ENCODE measurements at regions not wholly inside any gene's neighbourhood (a gene's known extent, or its start where the extent isn't known, plus 50 kb on each side); places are given as distances from the start of the nearest gene placed in this dataset.

DNA sequence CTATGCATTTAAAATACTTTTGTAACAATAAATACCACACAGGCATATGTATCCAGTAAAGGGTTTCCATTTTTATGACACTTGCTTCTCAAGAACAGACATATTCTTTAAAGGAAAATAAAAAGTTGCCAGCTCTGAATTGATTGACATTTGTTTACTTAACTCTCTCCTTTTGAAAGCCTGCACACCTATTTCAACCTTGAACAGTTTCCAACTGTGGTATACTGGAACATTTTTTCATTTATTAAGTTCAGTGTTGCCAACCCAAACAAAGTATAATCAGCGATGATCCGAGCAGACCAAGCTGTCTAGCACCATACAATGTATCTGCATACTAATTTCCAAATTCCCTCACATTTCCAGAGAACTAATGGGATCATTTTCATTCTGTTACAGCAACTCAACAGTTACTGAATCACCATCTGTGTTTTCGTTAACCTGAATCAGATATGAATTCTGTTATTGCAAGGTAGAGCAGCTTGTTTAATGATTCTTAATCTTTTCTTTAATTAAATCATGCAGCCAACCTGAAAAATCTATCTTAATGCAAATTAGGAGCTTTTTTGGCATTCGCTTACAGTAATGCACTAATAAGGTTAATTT lies 725.5 kb upstream of the ZEB2 start:
- no peak for DNase-seq

DNA sequence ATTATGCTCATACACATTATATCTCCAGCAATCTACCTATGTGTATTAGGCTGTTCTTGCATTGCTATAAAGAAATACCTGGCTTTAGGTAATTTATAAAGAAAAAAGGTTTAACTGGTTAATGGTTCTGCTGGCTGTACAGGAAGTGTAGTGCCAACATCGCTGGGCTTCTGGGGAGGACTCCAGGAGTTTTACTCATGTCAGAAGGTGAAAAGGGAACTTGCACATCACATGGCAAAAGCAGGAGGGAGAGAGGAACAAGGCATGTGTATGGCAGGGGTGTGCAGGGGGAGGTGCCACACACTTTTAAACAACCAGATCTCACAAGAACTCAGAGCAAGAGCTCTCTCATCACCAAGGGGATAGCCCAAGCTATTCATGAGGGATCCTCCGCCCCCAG lies 715.4 kb upstream of the ZEB2 start:
- DNase-seq: no peak

DNA sequence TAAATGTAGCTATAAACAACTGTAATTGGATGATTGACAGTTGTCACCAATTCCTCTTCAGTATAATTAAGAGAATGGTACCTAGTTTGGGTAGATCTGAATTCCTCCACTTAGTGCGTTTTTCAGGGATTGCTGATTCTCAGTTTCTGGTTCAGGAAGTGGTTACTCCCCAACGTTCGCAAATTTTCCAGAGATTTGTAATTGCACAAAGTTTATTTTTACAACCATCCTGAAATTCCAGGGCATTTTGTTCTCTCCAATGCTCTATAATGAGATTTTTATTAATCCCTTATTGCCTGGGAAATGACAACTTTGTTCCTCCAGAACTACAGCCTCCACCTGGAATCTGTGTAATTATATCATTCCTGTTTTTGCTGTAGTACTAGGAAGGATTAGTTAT lies 710.6 kb upstream of the ZEB2 start:
- DNase-seq: no peak

DNA sequence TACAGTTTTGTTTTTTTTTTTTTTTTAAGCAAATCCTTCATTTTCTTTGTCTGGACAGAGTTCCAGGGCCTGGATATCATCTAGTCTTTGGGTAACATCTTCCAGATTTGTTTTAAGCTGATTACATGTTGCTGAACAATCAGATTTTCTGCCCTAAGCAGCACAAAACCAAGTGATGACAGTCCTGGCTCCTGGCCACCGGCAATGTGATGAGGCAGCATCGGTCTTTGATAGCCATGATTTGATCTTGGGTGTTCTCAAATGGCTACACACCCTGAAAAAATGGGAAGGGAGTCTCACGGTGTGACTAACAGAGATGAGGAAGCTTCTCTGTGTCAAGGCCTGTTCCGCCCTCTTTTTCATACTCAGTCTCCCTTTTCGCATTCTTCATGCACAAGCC lies 708.6 kb upstream of the ZEB2 start:
- no peak for DNase-seq

DNA sequence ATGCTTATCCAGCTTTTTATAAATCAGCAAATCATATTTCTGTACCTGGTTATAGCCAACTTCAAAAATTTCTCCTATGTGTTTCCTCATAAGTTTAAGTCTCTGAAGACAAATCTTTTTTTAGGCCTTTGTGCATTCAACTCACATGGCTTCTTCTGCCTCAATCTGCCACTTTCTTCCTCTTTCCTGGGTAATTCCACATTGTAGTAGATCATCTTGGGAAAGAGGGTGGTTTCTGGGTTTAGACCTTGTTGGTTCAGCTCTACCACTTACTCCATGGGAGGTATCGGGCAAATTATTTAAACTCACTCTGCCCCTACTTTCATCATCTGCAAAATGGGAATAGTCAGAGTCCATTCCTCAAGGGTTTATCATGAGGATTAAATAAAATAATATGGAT lies 707.0 kb upstream of the ZEB2 start:
- no peak for DNase-seq

DNA sequence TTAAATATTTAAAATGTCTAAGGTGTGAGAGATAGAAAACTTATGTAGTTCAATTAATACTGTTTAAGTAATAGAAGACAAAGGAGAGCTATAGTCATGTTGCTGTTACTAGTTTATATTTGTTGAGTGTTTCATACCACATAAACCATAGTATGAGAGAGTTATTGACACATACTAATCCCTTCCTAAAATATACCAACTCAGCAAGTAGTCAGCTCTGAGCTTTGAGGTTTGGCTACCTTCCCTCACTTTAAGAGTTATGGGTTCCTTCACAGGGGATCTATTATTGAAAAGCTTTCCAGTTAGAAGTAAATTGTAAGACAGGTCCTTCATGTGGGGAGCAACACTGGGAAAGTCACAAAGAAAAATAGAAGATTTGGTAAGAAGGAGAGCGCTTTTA lies 701.6 kb upstream of the ZEB2 start:
- DNase-seq: no peak

DNA sequence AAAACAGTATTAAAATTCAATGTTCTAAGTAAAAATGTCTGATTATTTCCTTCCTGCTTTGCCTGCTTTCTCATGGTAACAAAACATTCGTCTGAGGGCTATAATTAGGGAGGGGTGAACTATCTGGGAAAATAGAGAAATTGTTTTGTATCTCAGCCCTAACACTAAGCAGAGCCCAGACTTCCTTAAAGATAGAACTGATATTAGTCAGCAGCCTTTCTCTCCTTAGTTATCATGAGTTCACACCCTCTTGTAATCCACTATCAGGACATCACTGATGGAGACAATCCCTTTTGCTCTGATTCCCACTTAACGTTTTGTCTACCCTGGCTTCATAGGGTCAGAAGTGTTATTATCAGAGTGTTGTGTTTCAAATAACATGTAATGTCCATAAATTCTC lies 701.1 kb upstream of the ZEB2 start:
- no peak for DNase-seq

DNA sequence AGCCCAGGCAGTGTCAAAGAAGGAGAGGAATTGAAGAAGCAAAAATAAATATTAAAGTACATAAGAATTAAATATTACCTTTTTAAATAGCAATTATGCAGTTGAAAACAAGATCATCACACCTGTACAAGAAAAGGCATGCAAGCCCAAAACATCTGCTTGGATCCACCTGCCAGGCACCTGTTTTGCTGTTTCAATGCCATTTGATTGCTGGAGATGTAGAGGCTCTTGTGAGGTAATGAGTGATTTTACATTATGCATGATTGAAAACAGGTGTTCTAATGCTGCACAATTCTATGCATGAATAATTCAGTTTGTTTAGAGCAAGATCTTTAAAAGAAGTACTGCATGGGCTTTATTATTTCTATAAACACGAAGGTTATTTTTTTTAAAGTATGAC lies 700.6 kb upstream of the ZEB2 start:
- DNase-seq: peak; percentile 52

DNA sequence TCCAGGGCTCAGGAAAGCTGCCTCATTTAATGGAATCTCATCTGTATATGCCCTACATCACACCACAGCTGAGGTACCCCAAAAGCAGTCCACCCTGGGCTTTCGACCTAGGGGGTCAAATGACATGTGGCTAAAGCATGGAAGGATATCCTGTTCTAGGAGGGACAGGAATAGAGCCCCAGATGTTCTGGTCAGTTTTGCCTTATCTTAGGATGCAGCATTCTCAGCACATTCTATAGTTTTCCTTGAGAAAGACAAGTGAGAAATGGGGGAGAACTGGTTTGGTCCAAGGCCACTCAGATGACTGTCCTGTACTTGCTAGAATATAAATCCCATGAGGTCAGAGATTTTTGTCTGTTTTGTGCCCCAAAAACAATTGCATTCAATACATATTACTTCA lies 688.0 kb upstream of the ZEB2 start:
- no peak for DNase-seq

DNA sequence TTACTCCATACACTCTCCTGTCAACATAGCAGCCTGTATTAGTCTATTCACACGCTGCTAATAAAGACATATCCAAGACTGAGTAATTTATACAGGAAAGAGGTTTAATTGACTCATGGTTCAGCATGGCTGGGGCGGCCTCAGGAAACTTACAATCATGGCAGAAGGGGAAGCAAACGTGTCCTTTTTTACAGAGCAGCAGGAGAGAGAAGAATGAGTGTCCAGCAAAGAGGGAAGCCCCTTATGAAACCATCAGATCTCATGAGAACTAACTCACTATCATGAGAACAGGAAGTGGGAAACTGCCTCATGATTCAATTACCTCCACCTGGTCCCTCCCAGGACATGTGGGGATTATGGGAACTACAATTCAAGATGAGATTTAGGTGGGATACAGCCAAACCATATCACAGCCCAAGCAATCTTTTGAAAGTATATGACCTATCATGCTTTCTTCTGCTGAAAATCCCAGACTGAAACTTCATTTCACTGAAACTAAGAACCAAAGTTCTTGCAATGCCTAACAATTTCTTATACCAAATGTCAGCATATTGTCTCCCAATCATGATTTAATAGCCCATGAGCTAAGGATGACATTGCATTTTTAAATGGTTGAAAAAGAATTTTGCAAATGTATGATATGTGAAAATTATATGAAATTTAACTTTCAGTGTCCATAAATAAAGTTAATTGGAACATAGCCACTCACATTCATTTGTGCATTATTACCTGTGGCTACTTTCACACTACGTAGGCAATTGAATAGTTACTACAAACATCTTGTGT lies 686.8 kb upstream of the ZEB2 start:
- DNase-seq: no peak

DNA sequence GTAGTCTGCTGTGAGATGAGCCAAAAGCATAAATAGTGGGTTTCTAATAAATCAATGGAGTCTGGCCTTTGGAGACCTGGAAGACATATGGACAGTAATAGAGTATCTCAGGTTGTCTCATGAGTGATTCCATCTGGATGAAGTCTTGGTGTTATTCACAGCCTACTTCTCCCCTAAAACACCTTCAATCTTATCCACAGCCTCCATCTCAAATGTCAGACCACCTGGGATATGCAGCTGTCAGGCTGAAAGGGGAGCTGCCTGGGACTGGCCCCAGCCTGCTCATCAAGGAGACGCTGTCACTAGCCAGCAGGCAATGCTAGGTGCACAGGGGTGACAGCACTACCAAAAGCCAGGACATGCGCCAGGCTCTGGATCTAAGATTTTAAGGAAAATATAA lies 684.0 kb upstream of the ZEB2 start:
- DNase-seq: no peak

DNA sequence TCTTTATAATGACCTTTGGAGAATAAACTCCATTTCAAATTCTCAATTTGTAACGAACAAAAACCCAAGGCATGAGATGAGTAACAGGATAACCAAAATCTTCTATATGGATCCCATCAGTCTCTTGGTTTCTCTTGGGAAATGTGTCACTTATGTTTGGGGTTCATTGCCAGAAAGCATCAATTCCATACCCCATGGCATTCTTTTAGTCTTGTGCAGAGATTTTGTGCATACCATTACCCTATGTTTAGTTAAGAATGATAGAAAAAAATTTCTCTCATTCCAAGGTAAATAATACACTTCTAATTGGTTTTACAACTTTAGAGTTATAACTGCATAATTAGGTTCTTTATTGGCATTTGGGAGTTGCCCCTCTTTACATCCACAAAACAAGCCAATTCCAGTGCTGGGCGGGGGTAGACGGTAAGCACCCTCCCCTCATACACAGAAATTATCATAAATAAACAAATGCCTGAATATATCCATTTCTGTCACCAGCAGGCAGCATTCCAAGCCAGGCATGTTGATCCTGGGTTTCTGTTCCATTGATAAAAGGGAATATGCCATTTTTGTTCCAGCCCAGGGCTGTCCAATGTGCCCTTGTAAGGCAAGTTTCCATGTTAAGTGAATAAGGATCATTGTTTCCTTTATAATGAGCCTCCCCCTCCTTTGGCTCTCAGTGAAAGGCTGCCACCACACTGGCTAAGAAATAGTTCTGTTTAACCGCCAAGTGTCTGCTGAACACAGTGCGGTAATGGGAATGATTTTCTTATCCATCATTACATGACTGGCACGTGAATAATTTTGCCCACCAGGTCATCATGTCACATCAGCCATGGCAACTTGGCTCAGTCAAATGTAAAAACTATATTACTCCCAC lies 680.1 kb upstream of the ZEB2 start:
- DNase-seq: no peak

DNA sequence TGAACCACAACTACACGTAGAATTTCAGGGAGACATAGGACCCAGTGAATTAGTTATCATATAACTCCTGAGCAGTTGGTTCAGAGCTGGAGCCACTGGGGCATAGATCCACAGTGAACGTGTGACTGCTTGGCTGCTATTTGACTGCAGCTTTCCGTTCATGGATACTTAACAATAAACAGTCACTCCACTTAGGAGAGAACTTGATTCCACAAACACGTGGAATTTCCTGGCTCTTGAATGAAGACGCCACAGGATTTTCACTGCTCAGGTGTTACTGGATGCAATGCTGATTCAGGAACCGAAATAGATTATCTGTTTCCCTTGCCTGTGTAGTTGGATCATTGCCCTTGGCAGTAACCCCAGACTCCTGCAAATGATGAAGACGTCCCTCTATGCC lies 679.1 kb upstream of the ZEB2 start:
- no peak for DNase-seq

DNA sequence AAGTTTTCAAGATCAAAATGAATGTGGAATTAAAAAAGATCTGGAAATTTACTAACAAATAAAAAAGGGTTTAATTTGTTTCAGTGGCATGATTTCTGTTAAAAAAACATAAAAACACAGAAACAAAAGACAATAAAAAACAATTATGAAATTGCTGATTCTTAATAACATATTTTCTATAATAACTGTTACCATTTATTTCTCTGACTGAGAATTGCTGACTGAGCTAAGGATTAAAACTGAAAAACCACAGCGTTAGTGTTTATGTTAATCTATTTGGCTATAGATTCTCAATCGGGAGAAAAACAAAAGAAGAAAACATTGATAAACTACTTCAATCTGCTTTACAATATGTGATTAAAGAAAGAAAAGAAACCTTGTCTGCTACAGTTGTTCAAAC lies 678.6 kb upstream of the ZEB2 start:
- DNase-seq: no peak

DNA sequence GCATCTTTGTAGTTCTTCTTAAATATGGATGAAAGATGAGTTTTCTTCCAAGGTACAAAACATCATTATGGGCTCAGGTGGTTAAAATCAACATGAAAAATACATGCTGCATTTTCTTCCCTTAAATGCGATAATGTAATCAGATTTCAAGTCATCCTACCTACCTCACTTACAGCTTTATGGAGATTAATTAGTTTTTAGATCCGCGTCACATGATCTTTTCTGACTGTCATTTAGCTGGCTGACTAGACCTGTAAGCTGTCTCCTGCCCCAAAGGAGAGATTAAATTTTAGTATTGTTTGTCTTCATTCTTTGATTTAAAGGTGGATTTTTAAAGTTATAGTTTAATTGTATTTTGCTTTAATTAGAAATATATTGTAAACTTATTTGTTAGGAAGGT lies 678.0 kb upstream of the ZEB2 start:
- DNase-seq: peak; percentile 16

DNA sequence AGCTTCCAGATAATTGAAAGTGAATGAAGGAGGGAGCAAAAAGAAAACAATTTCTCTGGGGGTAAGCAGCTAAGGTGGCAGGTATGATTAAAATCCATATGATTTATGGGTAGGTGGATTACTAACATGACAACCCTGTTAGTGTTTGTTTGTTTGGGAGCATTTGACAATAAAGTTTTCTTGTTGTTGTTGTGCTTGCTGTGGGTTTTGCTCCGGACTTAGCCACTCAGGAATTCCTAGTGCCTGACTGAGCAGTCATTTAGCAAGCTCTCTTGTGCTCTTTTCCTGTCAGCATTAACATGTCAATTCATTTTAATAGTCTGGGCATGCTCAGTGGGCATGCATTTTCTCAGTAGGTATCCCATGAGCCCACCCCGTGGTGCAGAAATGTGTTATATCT lies 674.8 kb upstream of the ZEB2 start:
- no peak for DNase-seq

DNA sequence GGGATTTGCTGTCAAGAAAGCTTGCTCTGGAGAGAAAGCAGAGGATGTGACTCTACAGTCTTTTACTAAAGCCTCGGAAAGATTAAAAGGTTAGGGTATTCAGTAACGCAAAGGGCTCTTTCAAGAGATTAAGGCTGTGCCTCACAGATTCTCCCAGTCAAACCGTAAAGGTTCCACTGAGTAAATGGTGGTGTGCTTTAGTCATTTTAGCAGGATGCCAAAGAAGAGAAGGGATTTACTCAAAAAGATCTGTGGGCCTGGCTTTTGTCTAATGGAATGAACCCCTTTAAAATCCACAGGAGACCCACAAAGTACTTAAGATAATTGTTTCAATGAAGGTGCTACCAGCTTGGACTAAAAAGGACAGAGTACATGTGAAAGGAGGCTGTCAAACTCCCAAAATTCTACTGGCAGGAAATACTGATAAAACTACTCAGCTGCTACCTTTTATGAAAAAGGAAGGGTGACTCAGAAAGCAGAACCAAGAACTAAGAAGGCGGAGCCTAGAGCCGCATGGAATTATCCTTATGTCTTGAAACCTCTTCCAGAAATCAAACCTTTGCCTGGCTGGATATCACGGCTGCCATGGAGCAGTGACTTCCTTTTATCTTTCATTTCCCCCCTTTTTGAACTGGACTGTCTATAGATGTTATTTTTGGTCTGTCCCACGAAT lies 670.2 kb upstream of the ZEB2 start:
- no peak for DNase-seq

DNA sequence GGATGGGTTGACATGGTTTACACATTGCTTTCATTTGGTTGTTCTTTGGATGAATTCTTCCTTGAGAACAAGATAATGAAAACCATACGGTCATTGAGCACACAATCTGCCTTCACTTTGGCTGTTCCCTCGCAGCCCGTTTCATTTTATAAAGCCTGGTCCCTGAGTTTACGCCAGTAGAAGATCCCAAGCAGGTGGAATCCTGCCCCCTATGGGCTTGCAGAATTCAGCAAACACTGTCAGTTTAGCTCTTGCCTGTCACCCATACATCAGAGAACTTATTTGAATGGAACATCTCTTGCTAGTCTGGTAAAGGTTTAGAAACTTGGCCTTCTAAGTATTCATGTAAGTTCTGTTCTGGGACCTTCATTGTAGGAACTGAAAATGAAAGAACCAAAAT lies 666.4 kb upstream of the ZEB2 start:
- DNase-seq: no peak

DNA sequence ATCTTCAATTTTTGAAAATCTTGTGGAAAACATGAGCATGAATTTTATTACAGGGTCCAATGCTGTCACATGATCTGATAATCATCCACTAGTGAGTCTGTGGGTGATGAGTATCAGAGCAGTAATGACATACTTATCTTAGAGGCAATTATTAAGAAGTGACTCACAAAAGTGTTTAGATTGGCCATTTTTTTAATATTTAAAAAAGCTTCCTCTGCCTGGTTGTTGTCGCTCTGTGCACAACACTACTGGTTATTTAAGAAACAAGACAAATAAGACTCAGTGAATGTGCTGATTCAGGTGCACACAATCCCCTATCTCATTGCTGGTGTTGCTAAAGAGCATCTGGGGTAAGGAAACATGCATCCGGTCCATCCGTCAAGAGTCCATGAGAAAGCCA lies 665.8 kb upstream of the ZEB2 start:
- no peak for DNase-seq

DNA sequence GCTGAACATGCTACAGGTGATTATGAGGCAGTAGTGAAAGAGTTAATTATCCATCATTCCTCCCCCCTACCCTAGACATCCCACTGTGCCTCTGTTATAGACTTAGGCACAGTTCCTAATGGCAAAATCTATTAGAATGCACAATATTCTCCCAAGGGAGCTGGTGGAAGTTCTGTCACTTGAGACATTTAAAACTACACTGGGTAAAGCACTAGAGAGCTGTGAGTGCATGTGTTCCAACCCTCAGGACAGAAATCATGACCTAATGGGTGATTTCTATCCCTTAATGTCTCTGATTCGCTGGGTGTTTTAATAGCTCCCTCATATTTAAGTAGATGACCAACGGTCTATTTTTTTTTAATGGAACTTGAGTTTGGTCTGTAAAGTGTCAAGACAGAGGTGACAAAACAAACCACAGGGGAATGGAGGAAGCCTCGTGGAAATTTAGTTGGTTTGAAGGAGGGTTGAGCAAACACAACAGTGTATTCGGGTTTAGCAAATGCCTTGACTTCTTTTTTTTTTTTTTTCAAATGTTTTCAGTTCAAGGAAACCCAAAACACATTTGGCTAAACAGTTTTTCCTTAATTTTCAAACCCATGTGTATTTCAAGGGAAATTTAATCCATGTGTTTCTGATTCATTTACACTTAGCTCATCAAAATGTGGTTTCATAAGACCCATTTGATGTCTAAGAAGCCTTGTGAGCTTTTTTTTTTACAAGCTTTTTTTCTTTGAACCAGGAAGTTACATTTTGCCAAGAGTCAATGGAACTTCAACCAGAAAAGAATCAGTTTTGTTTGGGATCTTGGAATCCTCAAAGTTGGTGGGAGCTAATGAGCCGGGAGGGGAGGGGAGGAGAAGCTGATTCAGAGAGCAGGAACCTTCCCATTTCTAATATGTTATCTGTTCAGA lies 665.1 kb upstream of the ZEB2 start:
- DNase-seq: peak; percentile 22

DNA sequence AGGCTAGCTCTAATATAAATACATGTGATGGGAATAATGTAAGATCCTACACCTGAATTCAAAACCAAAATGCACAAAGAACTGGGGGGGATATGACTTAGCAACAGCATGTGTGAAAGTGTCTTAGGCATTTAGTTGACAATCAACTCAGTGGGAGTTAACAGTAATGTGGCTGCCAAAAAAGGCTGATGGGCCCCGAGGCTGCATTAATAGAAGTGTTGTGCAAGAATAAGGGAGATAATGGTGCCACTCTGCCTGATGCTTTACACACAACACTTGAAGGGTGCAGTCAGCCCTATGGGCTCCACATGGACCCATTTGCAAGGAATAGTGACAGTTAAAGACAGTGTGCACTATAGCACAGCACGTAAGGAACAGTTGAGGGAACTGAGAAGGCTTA lies 649.4 kb upstream of the ZEB2 start:
- no peak for DNase-seq

DNA sequence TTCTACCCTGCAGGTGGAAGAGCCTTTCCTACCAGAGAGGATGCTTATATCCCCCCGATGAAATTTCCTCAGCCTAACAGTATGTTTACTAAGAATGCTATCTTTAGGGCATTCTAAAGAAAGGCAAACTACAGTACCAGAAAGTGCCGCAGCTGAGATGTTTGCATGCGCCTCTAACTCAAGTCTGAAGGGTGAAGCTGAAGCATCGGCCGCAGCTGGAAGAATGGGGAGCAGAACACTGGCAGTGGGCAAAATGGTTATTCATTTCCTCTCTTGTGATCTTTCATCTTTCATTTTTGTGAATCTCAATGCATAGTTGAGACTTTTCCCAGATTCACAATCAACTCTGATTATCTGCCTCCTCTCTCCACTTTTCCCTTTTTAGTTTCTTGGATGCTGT lies 648.2 kb upstream of the ZEB2 start:
- no peak for DNase-seq

All from NCI-H187 treated with DMSO at 0.1 percent for 48 hours (cell line).